Activated CD4-positive, alpha-beta memory T cell treated with anti-CD3 and anti-CD28 coated beads for 36 hours (primary cell): ENCODE measurements at regions not wholly inside any gene's neighbourhood (a gene's known extent, or its start where the extent isn't known, plus 50 kb on each side); places are given as distances from the start of the nearest gene placed in this dataset.

Source experiments
- CTCF ChIA-PET: fragments of 350-600 bp; sonication (Branson Sonifier 250); formaldehyde crosslinking; loops from one replicate; lab custom pipeline; 2021; ENCODE audit warnings: antibody characterized with exemption, inconsistent platforms; lab: Charles Lee
- POLR2A ChIA-PET: fragments of 350-600 bp; sonication (Branson Sonifier 250); formaldehyde crosslinking; loops from one replicate; lab custom pipeline; 2021; ENCODE audit warnings: antibody characterized with exemption; lab: Charles Lee
- DNase-seq: peaks from one replicate; pipeline ENCODE4 v3.0.0-alpha.2; 2020
- H3K27ac Mint-ChIP-seq: one replicate; pipeline ENCODE4 v1.8.0; 2021; ENCODE audit warnings: mixed read lengths
- H3K27me3 Mint-ChIP-seq: one replicate; pipeline ENCODE4 v1.8.0; 2021; ENCODE audit warnings: mixed read lengths
- H3K36me3 Mint-ChIP-seq: one replicate; pipeline ENCODE4 v1.8.0; 2021; ENCODE audit warnings: mixed read lengths
- H3K4me1 Mint-ChIP-seq: one replicate; pipeline ENCODE4 v1.8.0; 2021; ENCODE audit warnings: low read depth, mixed read lengths
- H3K4me3 Mint-ChIP-seq: one replicate; pipeline ENCODE4 v1.8.0; 2021; ENCODE audit warnings: mild to moderate bottlenecking, mixed read lengths
- H3K9me3 Mint-ChIP-seq: one replicate; pipeline ENCODE4 v1.8.0; 2021; ENCODE audit warnings: mixed read lengths
- intact Hi-C: fragments of 100-400 bp; cut with micrococcal nuclease; formaldehyde crosslinking; loops from one replicate; pipeline ENCODE4 v1.15.1; 2023

DNA sequence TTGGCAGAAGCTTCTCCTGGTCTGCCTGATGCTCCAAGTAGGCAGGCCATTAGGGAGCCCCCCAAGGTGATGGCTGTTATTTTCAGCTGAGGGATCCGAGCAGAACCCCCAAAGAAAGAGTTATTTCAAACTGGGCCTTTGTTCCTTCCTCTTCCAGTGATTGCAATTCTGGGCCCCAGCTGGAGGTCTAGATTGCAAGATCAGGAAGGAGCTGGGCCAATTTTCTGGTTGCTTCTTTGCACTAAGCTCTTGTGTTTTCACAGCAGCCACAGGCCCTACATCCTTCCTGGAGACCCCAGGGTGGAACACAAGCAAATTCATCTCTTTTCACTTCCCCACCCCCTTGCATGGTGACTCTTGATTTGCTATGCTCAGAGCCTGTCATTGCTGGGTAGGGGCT is 215.0 kb downstream of the SEMA6A start:
- Mint-ChIP-seq H3K9me3 (no peaks in the 10 kb centered on the region), H3K4me1 (no peaks in the 10 kb centered on the region), H3K4me3 (no peak overlapping the region), H3K27me3 (no peaks in the 10 kb centered on the region), H3K36me3 (peaks cover 31% of the 10 kb centered on the region), H3K27ac (no peak overlapping the region)
- intact Hi-C loops = no loop called here
- no peak for DNase-seq
- ChIA-PET CTCF (no interaction called here), POLR2A (no interaction called here)

DNA sequence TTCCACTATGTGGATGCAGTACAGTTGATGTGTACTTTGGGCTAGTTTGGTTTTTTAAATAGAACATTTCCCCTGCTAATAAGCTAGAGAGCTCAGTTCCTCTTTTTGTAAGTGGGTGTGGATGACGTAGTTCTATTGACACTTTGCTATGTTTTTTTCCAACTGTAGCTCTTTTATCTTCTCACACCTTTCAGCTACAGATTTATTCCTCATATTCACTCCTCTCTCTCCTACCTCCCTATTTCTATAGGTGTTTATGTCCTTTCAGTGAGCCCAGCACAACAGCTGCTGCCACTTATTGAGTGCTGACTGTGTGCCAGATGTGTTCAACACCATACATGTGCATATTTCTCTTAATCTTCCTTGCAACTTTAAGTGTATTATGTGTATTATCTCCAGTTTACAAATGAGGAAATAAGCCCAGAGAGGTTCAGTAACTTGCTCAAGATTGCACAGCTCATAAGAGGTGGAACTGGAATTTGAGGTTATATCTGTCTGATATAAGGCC is 215.7 kb downstream of the SEMA6A start:
- H3K4me3 Mint-ChIP-seq = no peak overlapping the region
- DNase-seq = no peak
- H3K27ac Mint-ChIP-seq = no peak overlapping the region
- H3K4me1 Mint-ChIP-seq = no peaks in the 10 kb centered on the region
- POLR2A ChIA-PET = no interaction called here
- no peaks in the 10 kb centered on the region for H3K27me3 Mint-ChIP-seq
- intact Hi-C loops = no loop called here
- peaks cover 33% of the 10 kb centered on the region for H3K36me3 Mint-ChIP-seq
- CTCF ChIA-PET = interaction anchor here (0.6 kb wide), 1 partner anchor 12 kb away, joined by 3 read pairs; no protein-coding TSS in a partner anchor
- peaks cover 5% of the 10 kb centered on the region for H3K9me3 Mint-ChIP-seq

DNA sequence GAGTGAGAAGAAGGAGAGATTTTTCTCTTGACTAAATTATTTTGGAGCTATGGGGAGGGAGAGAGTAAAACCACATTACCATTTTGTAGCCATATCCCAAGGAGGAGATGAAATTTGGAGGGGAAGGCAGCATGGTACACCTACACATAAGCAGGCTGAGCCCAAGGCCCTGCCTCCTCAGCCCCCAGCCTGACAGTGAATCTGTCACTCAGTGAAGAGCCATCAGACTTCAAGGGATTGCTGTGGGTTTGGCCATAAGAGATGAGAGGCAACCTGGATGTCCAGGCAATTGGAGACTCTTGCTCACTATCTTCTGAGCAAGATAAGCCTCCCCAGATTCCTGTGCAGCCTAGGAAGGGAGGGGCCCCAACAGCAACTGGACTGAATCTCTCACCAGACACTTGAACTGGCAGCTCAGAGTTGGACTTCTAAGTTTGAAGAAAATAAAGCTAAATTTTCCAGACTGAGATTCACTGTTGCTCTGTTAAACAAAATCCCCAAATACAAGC is 216.6 kb downstream of the SEMA6A start:
- Mint-ChIP-seq H3K9me3 (peaks cover 12% of the 10 kb centered on the region), H3K36me3 (peaks cover 40% of the 10 kb centered on the region), H3K4me1 (no peaks in the 10 kb centered on the region), H3K27me3 (no peaks in the 10 kb centered on the region), H3K4me3 (no peak overlapping the region), H3K27ac (no peak overlapping the region)
- ChIA-PET POLR2A (no interaction called here), CTCF (interaction anchor here (0.6 kb wide), 1 partner anchor 13 kb away, joined by 3 read pairs; no protein-coding TSS in a partner anchor)
- DNase-seq = no peak
- intact Hi-C loops = no loop called here

DNA sequence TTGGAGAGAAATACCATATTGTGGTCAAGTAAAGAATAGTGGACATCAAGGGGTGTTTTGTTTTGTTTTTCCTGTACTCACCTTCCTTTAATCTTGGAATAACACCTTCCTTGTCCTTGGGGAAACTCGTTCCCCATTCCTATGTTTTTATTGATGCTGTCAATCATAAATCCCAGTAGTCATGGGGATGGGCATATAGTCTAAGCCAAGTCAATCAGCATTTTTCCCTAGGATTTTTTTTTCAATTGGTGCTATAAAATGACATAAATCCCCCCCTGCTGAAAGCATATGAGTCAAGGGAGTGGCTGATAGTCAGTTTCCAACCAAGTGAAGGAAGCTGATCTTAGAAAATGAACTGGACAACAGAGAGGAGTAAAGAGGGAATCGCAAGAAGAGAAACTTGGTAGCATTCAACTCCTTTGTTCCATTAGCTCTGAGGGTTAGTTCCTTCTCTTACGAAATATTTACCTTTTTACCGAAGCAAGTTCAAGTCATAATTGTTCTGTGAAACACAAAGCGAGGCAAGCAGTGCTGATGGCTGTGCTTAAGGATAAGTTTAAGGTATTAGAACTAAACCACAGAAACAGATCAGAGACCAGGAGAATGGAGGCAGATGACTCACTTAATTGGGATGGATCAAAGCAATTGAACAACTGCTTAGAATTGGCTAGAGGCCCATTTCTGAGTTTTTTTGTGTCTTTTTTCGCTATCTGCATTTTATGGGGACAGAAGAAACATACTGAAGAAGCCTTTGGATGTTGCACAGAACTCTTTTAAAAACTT is 218.6 kb downstream of the SEMA6A start:
- Mint-ChIP-seq H3K36me3 (peaks cover 49% of the 10 kb centered on the region), H3K27me3 (no peaks in the 10 kb centered on the region), H3K27ac (no peak overlapping the region), H3K4me1 (no peaks in the 10 kb centered on the region), H3K4me3 (no peak overlapping the region), H3K9me3 (peaks cover 22% of the 10 kb centered on the region)
- POLR2A ChIA-PET = no interaction called here
- intact Hi-C loops = no loop called here
- DNase-seq = no peak
- CTCF ChIA-PET = no interaction called here

DNA sequence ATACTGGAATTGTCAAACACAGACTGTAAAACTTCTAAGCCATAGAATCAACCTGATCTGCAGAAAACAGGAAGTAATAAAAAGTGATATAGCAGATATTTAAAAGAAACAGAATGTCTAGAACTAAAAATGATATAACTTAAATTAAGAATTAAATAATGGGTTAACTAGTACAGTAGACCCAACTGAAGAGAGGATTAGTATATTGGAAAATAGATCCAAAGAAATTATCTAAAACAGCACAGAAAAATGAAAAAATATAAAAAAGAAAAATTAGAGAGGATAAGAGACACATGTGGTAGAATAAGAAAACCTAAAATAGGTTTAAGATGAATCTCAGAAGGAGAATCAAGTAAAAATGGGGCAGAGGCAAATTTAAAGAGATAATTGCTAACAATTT is 219.9 kb downstream of the SEMA6A start:
- DNase-seq = no peak
- Mint-ChIP-seq H3K27ac (no peak overlapping the region), H3K4me1 (no peaks in the 10 kb centered on the region), H3K27me3 (no peaks in the 10 kb centered on the region), H3K4me3 (no peak overlapping the region), H3K9me3 (peaks cover 23% of the 10 kb centered on the region), H3K36me3 (peaks cover 51% of the 10 kb centered on the region)
- intact Hi-C loops = no loop called here
- POLR2A ChIA-PET = no interaction called here
- CTCF ChIA-PET = no interaction called here

DNA sequence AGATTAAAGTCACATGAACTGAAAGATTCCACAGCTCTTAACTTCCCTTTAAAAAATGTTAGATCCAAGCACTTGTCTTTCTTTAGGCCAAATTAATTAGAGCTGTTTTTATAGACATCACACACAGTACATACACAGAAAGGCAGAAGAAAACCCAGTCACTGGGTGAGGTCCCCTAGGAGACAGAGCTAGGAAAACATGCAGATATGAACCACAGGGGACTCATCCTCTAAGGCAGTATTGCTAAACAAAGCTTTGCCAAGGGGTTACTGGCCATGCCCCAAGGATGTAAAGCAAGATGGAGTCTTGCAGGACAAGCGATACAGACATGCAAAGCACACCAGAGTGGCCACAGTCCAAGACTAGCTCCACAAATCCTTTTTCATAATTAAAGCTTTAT is 227.0 kb downstream of the SEMA6A start:
- ChIA-PET CTCF (no interaction called here), POLR2A (no interaction called here)
- no peak overlapping the region for H3K4me3 Mint-ChIP-seq
- peaks cover 71% of the 10 kb centered on the region for H3K36me3 Mint-ChIP-seq
- no peak for DNase-seq
- no peaks in the 10 kb centered on the region for H3K4me1 Mint-ChIP-seq
- intact Hi-C loops = no loop called here
- H3K27ac Mint-ChIP-seq = no peak overlapping the region
- H3K9me3 Mint-ChIP-seq = peaks cover 45% of the 10 kb centered on the region
- no peaks in the 10 kb centered on the region for H3K27me3 Mint-ChIP-seq

DNA sequence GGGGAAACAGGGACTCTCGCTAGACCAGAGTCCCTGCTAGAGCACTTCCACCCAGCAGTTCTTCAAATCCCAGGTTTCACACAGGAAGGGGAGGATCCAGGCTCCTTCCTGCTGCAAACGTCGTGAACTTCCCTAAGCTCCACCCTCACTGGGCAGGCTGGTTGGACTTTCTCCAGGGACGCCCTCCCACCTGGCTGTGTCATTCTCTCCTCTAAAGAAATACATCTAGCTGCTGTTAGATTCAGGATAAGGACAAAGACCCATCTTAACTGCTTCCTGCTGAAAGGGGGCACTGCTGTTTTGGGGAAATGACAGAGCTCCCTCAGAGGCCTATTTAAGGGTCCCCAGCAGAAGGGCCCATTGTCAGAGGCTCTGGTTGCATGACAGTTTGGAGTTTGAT is 230.7 kb downstream of the SEMA6A start:
- Mint-ChIP-seq H3K4me3 (no peak overlapping the region), H3K27me3 (no peaks in the 10 kb centered on the region), H3K36me3 (peaks cover 45% of the 10 kb centered on the region), H3K9me3 (peaks cover 50% of the 10 kb centered on the region), H3K27ac (no peak overlapping the region), H3K4me1 (no peaks in the 10 kb centered on the region)
- no peak for DNase-seq
- POLR2A ChIA-PET = no interaction called here
- intact Hi-C loops = no loop called here
- CTCF ChIA-PET = no interaction called here
